ENCODE measurements at regions not wholly inside any gene's neighbourhood (a gene's known extent, or its start where the extent isn't known, plus 50 kb on each side); places are given as distances from the start of the nearest gene placed in this dataset.

DNA sequence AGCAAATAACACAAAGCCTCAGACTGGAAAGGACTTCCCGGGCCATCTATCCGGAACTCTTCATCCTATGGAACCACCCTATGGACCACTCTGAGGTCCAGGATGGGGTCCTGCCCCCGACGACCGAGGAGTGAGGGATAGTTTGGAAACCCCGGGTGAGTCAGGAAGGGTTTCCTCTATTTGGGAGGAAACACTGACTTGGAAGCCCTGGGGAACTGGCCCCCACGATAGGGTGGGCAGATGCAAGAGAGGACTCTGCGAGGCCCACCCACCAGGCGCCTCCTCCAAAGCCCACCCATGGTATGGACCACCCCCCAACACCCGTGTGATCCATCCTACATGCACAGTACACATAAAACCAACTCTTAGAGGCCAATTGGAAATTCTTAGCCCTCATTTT is 69.4 kb downstream of the CPN2 start:
- Histone ChIP-seq H3K36me3 (no peaks in the 10 kb centered on the region), H3K9ac (ENCODE audit: low read depth in 2 of 2, low read length in 2 of 2) (no peak overlapping the region), H3K4me1 (no peaks in the 10 kb centered on the region), H3K27me3 (no peaks in the 10 kb centered on the region), H3K9me3 (no peaks in the 10 kb centered on the region), H3K27ac (no peak overlapping the region), H3K4me3 (no peak overlapping the region)
- intact Hi-C loops (cut with DNase I): no loop called here
- TF ChIP-seq, protein P1, sequence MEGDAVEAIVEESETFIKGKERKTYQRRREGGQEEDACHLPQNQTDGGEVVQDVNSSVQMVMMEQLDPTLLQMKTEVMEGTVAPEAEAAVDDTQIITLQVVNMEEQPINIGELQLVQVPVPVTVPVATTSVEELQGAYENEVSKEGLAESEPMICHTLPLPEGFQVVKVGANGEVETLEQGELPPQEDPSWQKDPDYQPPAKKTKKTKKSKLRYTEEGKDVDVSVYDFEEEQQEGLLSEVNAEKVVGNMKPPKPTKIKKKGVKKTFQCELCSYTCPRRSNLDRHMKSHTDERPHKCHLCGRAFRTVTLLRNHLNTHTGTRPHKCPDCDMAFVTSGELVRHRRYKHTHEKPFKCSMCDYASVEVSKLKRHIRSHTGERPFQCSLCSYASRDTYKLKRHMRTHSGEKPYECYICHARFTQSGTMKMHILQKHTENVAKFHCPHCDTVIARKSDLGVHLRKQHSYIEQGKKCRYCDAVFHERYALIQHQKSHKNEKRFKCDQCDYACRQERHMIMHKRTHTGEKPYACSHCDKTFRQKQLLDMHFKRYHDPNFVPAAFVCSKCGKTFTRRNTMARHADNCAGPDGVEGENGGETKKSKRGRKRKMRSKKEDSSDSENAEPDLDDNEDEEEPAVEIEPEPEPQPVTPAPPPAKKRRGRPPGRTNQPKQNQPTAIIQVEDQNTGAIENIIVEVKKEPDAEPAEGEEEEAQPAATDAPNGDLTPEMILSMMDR (IDR thresholded peaks at IDR 0.05): no peak
- no peak for DNase-seq

GRCh38 chr3:194282436-194283122 is 68.5 kb downstream of the CPN2 start:
- no peaks in the 10 kb centered on the region for H3K9me3 ChIP-seq
- H3K4me1 ChIP-seq: no peaks in the 10 kb centered on the region
- H3K27me3 ChIP-seq: no peaks in the 10 kb centered on the region
- TF ChIP-seq, protein P1 (IDR thresholded peaks at IDR 0.05): no peak
- intact Hi-C loops (cut with DNase I): no loop called here
- no peak overlapping the region for H3K27ac ChIP-seq
- no peak overlapping the region for H3K9ac ChIP-seq (ENCODE audit: low read depth in 2 of 2, low read length in 2 of 2)
- no peak for DNase-seq
- H3K4me3 ChIP-seq: no peak overlapping the region
- no peaks in the 10 kb centered on the region for H3K36me3 ChIP-seq

- intact Hi-C loops (cut with DNase I): no loop called here
- Histone ChIP-seq H3K36me3 (no peaks in the 10 kb centered on the region), H3K27me3 (no peaks in the 10 kb centered on the region), H3K4me3 (no peak overlapping the region), H3K27ac (no peak overlapping the region), H3K4me1 (no peaks in the 10 kb centered on the region), H3K9me3 (no peaks in the 10 kb centered on the region), H3K9ac (ENCODE audit: low read depth in 2 of 2, low read length in 2 of 2) (no peak overlapping the region)
- TF ChIP-seq, protein P1 (IDR thresholded peaks at IDR 0.05): no peak
- no peak for DNase-seq
Measured at GRCh38 chr3:194283221-194284006, 67.7 kb downstream of the CPN2 start.

DNA sequence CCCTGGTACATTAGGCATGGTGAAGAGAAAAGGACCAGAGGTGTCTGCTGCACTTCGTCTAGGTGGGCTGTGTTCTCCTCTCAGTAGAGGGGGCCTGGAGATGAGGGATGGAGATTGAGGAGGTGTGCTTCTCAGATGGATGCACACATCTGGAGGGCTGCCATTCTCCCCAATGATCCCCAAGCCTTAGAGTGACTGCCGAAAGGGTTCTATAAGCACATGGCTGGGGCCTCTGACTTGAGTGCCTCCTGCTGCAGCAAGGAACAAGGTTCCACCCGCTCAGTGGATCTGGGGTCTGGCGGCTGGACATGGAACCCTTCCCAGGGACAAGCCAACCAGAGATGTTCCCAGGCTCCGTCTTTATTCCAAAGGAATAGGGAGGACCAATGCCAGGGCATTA is 66.8 kb downstream of the CPN2 start:
- DNase-seq: no peak
- H3K9ac ChIP-seq (ENCODE audit: low read depth in 2 of 2, low read length in 2 of 2): no peak overlapping the region
- no peak overlapping the region for H3K27ac ChIP-seq
- H3K27me3 ChIP-seq: no peaks in the 10 kb centered on the region
- no peak overlapping the region for H3K4me3 ChIP-seq
- no peaks in the 10 kb centered on the region for H3K9me3 ChIP-seq
- intact Hi-C loops (cut with DNase I): no loop called here
- H3K4me1 ChIP-seq: no peaks in the 10 kb centered on the region
- no peaks in the 10 kb centered on the region for H3K36me3 ChIP-seq
- TF ChIP-seq, protein P1 (IDR thresholded peaks at IDR 0.05): no peak

- Histone ChIP-seq H3K27ac (no peak overlapping the region), H3K9ac (ENCODE audit: low read depth in 2 of 2, low read length in 2 of 2) (no peak overlapping the region), H3K4me1 (no peaks in the 10 kb centered on the region), H3K36me3 (no peaks in the 10 kb centered on the region), H3K4me3 (no peak overlapping the region), H3K27me3 (no peaks in the 10 kb centered on the region), H3K9me3 (no peaks in the 10 kb centered on the region)
- intact Hi-C loops (cut with DNase I): no loop called here
- DNase-seq: no peak
- TF ChIP-seq, protein P1 (IDR thresholded peaks at IDR 0.05): no peak
Measured at GRCh38 chr3:194285024-194285849, 65.9 kb downstream of the CPN2 start.
